HUES48 (cell line): ENCODE measurements at regions not wholly inside any gene's neighbourhood (a gene's known extent, or its start where the extent isn't known, plus 50 kb on each side); places are given as distances from the start of the nearest gene placed in this dataset.
"Not testable (repeated sequence)": the region's sequence is repeated elsewhere in the genome, so short reads cannot be mapped to it uniquely, and the experiment has no call there.

Experiments
- H3K27ac ChIP-seq: one replicate; pipeline ENCODE4 v1.7.0; 2013; ENCODE audit warnings: low read depth, low read length, inconsistent platforms
- H3K27me3 ChIP-seq: 2 replicates; pipeline ENCODE4 v1.6.1; 2013; ENCODE audit warnings: mild to moderate bottlenecking, low read length; ENCODE audit not compliant: control insufficient read depth, insufficient read depth
- H3K36me3 ChIP-seq: 2 replicates; pipeline ENCODE4 v1.6.1; 2013; ENCODE audit warnings: low read length; ENCODE audit not compliant: control insufficient read depth, insufficient read depth
- H3K4me1 ChIP-seq: 2 replicates; pipeline ENCODE4 v1.6.1; 2013; ENCODE audit warnings: mild to moderate bottlenecking, low read length; ENCODE audit not compliant: control insufficient read depth, insufficient read depth
- H3K4me3 ChIP-seq: 2 replicates; pipeline ENCODE4 v1.5.1; 2013; ENCODE audit warnings: mild to moderate bottlenecking, low read depth, low read length
- H3K9ac ChIP-seq: 2 replicates; pipeline ENCODE4 v1.6.1; 2013; ENCODE audit warnings: mild to moderate bottlenecking, low read depth, low read length, moderate library complexity
- H3K9me3 ChIP-seq: 2 replicates; pipeline ENCODE4 v1.6.1; 2013; ENCODE audit warnings: low read length; ENCODE audit not compliant: control insufficient read depth, insufficient read depth

- Histone ChIP-seq H3K36me3 (no peaks in the 10 kb centered on the region), H3K4me1 (0 out of 2 replicates have a peak, but pooled peaks cover 5% of the 10 kb centered on the region), H3K9me3 (no peaks in the 10 kb centered on the region), H3K9ac (no peak overlapping the region), H3K27me3 (peaks cover 6% of the 10 kb centered on the region), H3K4me3 (no peak overlapping the region), H3K27ac (no peak overlapping the region)
These were observed 55.0 kb upstream of the PAK3 start for GRCh38 chrX:111041018-111041462.

DNA sequence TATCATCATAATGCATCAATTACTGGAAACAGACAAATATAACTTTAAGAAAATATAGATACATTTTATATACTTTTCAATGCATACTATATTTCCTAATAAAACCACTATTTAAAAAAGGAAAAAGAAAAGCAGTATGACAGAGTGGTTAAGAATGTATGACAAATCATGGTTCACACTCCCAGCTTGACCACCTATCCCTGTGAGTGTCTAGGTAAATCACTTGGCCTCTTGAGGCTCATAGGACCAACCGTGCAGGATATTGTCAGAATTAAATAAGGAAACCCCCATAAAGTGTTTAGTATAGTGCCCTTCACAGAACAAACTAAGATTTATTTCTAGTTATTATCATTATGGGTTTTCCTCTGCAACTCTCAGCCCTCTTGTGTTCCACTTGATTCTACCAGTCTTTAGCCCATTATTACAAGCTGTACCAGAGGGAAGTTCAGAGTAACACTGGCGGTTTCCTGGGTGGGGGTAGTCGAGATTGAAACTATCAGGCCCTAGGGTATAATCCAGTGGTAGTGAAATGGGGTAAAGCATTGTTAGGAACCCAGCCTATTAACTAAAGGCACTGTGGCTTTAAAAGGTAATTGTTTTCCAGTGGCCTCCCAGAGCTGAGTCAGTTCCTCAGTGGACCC, 55.5 kb upstream of the PAK3 start:
- Histone ChIP-seq H3K4me3 (no peak overlapping the region), H3K9me3 (no peaks in the 10 kb centered on the region), H3K27ac (no peak overlapping the region), H3K9ac (no peak overlapping the region), H3K4me1 (0 out of 2 replicates have a peak, but pooled peaks cover 5% of the 10 kb centered on the region), H3K27me3 (peaks cover 6% of the 10 kb centered on the region), H3K36me3 (no peaks in the 10 kb centered on the region)

DNA sequence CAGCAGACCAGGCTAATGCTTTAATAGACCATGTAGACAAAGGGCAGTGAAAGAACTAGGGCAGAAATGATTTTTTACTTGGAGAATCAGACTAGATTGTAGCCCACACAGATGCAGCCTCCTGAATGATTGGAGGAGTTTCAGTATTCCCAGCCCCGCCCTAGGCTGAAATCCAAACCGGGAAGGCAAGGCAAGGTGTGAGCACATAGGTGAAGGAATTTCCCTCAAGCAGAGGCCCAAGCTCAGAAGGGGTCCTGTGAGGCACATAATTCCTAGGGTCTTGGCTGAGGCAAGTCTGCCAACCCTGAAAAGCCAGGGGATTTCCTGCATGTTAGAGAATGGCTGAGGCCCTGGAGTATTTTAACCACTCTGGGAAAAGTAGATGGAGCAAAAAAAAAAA, 56.4 kb upstream of the PAK3 start:
- Histone ChIP-seq H3K9ac (no peak overlapping the region), H3K27ac (no peak overlapping the region), H3K9me3 (no peaks in the 10 kb centered on the region), H3K27me3 (peaks cover 6% of the 10 kb centered on the region), H3K4me1 (0 out of 2 replicates have a peak, but pooled peaks cover 5% of the 10 kb centered on the region), H3K36me3 (no peaks in the 10 kb centered on the region), H3K4me3 (no peak overlapping the region)

DNA sequence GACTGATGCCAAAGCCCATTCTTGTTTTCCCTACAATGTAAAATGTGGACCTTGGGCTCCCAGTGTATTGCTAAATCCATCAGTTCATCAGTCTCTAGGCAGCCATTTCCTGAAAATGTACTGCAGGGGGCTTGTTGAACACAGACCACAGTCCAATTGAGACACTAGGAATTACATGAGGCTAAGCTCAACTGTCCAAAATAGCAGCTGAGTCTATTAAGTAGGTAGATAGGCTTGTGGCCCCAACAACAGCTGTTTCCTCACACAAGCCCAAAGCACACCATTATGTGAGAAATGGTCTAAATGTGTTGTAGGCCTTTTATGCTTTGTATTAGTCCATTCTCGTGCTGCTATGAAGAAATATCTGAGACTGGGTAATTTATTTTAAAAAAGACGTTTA, 60.0 kb upstream of the PAK3 start:
- 0 out of 2 replicates have a peak, but pooled peaks cover 5% of the 10 kb centered on the region for H3K4me1 ChIP-seq
- H3K27me3 ChIP-seq, result peaks cover 6% of the 10 kb centered on the region; the same call in 1 of the 2 replicates
- no peak overlapping the region for H3K4me3 ChIP-seq
- H3K36me3 ChIP-seq, result no peaks in the 10 kb centered on the region
- H3K27ac ChIP-seq, result no peak overlapping the region
- H3K9ac ChIP-seq, result no peak overlapping the region
- no peaks in the 10 kb centered on the region for H3K9me3 ChIP-seq

DNA sequence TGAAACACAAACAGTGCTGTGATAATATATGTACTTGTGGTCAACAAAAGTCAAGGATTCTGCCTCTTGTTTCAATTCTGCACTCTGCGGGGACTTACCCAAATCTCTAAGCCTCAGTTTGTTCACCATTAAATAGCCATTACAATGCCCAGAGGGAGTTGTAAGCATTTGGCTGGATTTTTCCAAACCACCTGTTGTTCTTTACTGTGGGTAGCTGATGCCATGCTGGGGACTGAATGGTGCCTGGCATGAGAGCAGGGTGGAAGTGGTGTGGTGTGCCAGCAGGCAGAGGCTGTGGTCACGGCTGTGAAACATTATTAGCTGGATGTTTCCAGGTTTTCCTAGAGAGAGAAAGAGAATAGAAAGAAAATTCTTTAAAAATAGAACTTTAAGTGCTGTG, 60.7 kb upstream of the PAK3 start:
- H3K4me3 ChIP-seq, result no peak overlapping the region
- no peak overlapping the region for H3K27ac ChIP-seq
- H3K9ac ChIP-seq, result no peak overlapping the region
- H3K9me3 ChIP-seq, result no peaks in the 10 kb centered on the region
- 0 out of 2 replicates have a peak, but pooled peaks cover 5% of the 10 kb centered on the region for H3K4me1 ChIP-seq
- H3K27me3 ChIP-seq, result peaks cover 6% of the 10 kb centered on the region; the same call in 1 of the 2 replicates
- no peaks in the 10 kb centered on the region for H3K36me3 ChIP-seq

- not testable (repeated sequence) for H3K4me1 ChIP-seq, H3K36me3 ChIP-seq, H3K27me3 ChIP-seq, H3K9me3 ChIP-seq, H3K27ac ChIP-seq, H3K9ac ChIP-seq, H3K4me3 ChIP-seq
These were observed 73.0 kb upstream of the PAK3 start for GRCh38 chrX:111022998-111023397.

GRCh38 chrX:111020283-111020682, 75.7 kb upstream of the PAK3 start:
- Histone ChIP-seq H3K36me3 (no peaks in the 10 kb centered on the region), H3K4me3 (no peak overlapping the region), H3K9me3 (no peaks in the 10 kb centered on the region), H3K9ac (no peak overlapping the region), H3K27ac (no peak overlapping the region), H3K4me1 (peaks cover 6% of the 10 kb centered on the region; the same call in 1 of the 2 replicates), H3K27me3 (no peaks in the 10 kb centered on the region)

DNA sequence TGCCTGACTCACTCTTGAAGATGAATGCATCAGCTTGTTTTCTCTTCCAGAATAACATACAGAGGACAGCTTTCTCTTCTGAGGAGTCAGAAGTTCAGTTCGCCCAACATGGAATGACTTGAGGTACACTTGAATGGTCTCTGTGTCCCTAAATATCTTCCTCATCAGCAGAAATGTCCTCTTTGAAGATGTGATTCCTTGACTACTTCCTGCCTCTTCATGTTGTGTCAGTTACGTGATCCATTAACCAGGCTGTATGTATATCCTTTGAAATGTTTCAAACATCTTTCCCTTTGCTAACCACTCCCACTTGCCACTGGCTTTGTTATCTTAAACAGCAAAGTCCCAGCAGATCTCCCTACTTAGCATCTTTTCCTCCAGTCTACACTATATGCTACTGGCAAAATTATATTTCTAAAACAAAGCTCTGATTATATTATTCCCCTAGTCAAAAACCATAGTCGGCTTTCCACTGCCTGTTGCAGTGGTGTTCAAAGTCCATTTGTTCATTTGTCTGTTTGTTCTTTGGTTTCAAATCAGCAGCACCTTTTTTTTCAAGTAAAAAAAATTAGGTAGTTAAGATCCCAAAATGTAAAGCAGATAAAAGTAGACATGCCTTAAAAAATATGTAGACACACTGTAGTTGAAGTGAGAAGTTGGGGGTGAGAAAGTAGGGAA, 82.1 kb upstream of the PAK3 start:
- H3K9me3 ChIP-seq, result no peaks in the 10 kb centered on the region
- H3K9ac ChIP-seq, result no peak overlapping the region
- H3K27me3 ChIP-seq, result 0 out of 2 replicates have a peak, but pooled peaks cover 3% of the 10 kb centered on the region
- no peaks in the 10 kb centered on the region for H3K36me3 ChIP-seq
- H3K4me3 ChIP-seq, result no peak overlapping the region
- H3K4me1 ChIP-seq, result peaks cover 12% of the 10 kb centered on the region
- H3K27ac ChIP-seq, result no peak overlapping the region

- Histone ChIP-seq H3K9me3 (no peaks in the 10 kb centered on the region), H3K36me3 (no peaks in the 10 kb centered on the region), H3K27ac (no peak overlapping the region), H3K4me3 (no peak overlapping the region), H3K9ac (no peak overlapping the region), H3K4me1 (peaks cover 16% of the 10 kb centered on the region), H3K27me3 (peaks cover 5% of the 10 kb centered on the region; the same call in 1 of the 2 replicates)
These were observed 85.9 kb upstream of the PAK3 start for GRCh38 chrX:111010111-111010510.

GRCh38 chrX:111009256-111009655, 86.7 kb upstream of the PAK3 start:
- Histone ChIP-seq H3K9ac (no peak overlapping the region), H3K36me3 (no peaks in the 10 kb centered on the region), H3K4me3 (no peak overlapping the region), H3K27me3 (peaks cover 8% of the 10 kb centered on the region; the same call in 1 of the 2 replicates), H3K27ac (no peak overlapping the region), H3K4me1 (peaks cover 24% of the 10 kb centered on the region), H3K9me3 (no peaks in the 10 kb centered on the region)

DNA sequence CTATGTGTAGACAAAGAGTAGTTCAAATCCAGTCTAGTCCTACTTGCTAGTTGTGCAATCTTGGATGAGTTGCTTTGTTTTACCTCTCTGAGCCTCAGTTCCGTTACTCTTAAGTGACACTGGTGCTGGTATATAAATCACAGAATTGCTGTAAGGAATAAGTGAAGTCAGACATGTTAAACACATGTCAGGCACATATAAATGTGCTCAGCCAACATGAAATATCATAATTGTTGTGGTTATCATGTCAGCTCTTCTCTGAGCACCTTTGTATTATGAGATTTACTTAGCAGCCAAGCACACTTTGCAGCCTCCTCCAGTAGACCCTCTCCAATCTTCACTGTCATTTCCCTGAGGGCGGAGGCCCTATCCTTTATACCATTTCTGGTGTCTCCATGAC, 87.9 kb upstream of the PAK3 start:
- no peak overlapping the region for H3K9ac ChIP-seq
- H3K36me3 ChIP-seq, result no peaks in the 10 kb centered on the region
- H3K4me3 ChIP-seq, result no peak overlapping the region
- H3K27me3 ChIP-seq, result peaks cover 12% of the 10 kb centered on the region; the same call in 1 of the 2 replicates
- H3K27ac ChIP-seq, result no peak overlapping the region
- no peaks in the 10 kb centered on the region for H3K9me3 ChIP-seq
- peaks cover 30% of the 10 kb centered on the region for H3K4me1 ChIP-seq
